ENCODE measurements at regions not wholly inside any gene's neighbourhood (a gene's known extent, or its start where the extent isn't known, plus 50 kb on each side); places are given as distances from the start of the nearest gene placed in this dataset.

GRCh38 chrY:13872696-13873095, 113.6 kb downstream of the VCY start:
- POLR2A ChIA-PET = no interaction called here
- ATAC-seq = no peak

More at GRCh38 chrY:13872696-13873095, 113.6 kb downstream of the VCY start:
- TF ChIP-seq FOXP4 (CRISPR knock-in tag; IDR thresholded peaks at IDR 0.05) (no peak), E2F1 (CRISPR knock-in tag; IDR thresholded peaks at IDR 0.05) (no peak), CDX4 (CRISPR knock-in tag; IDR thresholded peaks at IDR 0.05; ENCODE audit: borderline replicate concordance) (no peak), ZMAT4 (CRISPR knock-in tag; IDR thresholded peaks at IDR 0.05) (no peak), IRF1 (CRISPR knock-in tag; IDR thresholded peaks at IDR 0.05) (no peak), CREM (CRISPR knock-in tag; IDR thresholded peaks at IDR 0.05) (no peak), CBFB (CRISPR knock-in tag; IDR thresholded peaks at IDR 0.05; ENCODE audit: low read depth) (no peak), RELA (CRISPR knock-in tag; IDR thresholded peaks at IDR 0.05; ENCODE audit: borderline replicate concordance) (no peak), NFYB (CRISPR knock-in tag; conservative IDR thresholded peaks at IDR 0.05; ENCODE audit: low read depth) (no peak), ATF2 (CRISPR knock-in tag; IDR thresholded peaks at IDR 0.05; ENCODE audit: borderline replicate concordance, low read depth) (no peak), ATF6 (CRISPR knock-in tag; IDR thresholded peaks at IDR 0.05) (no peak), SOX15 (CRISPR knock-in tag; IDR thresholded peaks at IDR 0.05) (no peak), ESRRA (CRISPR knock-in tag; IDR thresholded peaks at IDR 0.05; ENCODE audit: borderline replicate concordance) (no peak), ZNF532 (CRISPR knock-in tag; IDR thresholded peaks at IDR 0.05; ENCODE audit: borderline replicate concordance) (no peak), USF2 (CRISPR knock-in tag; IDR thresholded peaks at IDR 0.05) (no peak), AR (CRISPR knock-in tag; IDR thresholded peaks at IDR 0.05) (no peak), E2F5 (CRISPR knock-in tag; IDR thresholded peaks at IDR 0.05) (no peak), TCF7 (CRISPR knock-in tag; IDR thresholded peaks at IDR 0.05; ENCODE audit: low read depth) (no peak)
- CTCF ChIA-PET = no interaction called here
- H3K9me3 Mint-ChIP-seq = peaks cover under 1% of the 10 kb centered on the region; the same call in 1 of the 2 replicates
- no peak for DNase-seq (ENCODE audit: low spot score)
- peaks cover 46% of the 10 kb centered on the region for H3K36me3 Mint-ChIP-seq
- no peaks in the 10 kb centered on the region for H3K27me3 Mint-ChIP-seq (ENCODE audit: low read depth)
- peaks cover 11% of the 10 kb centered on the region; the same call in 1 of the 2 replicates for H3K4me1 Mint-ChIP-seq
- H3K27ac Mint-ChIP-seq = no peak overlapping the region
- no peak overlapping the region for H3K4me3 Mint-ChIP-seq

All from WTC11 (cell line).